ENCODE measurements at regions not wholly inside any gene's neighbourhood (a gene's known extent, or its start where the extent isn't known, plus 50 kb on each side); places are given as distances from the start of the nearest gene placed in this dataset.

DNA sequence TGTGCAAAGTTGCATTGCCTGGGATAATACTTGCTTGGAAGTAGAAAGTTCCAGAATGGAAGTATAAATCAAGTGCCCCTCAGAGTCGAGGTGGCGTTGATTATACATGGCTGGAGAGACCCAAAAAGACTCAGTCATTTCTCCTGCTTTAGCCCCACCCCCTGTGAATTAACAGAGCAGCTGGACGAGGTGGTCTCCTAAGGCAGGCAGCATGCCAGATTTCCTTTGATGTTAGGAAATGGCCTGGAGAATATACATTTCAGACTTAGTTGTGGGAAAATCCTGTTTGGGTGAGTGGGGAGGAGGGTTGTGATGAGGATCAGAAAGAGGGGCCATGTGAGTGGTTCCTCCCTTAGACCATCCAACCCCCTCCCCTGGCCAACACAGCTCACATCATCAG is 406.1 kb upstream of the TMPO start:
- Mint-ChIP-seq H3K27ac (no peak overlapping the region), H3K27me3 (ENCODE audit: low read depth) (no peaks in the 10 kb centered on the region), H3K9me3 (ENCODE audit: insufficient read depth) (no peaks in the 10 kb centered on the region), H3K36me3 (ENCODE audit: low read depth) (no peaks in the 10 kb centered on the region), H3K4me3 (no peak overlapping the region), H3K4me1 (ENCODE audit: low read depth) (no peaks in the 10 kb centered on the region)
- POLR2A ChIA-PET: no interaction called here
- no peak for DNase-seq
- CTCF ChIA-PET: no interaction called here
- no peak for ATAC-seq

DNA sequence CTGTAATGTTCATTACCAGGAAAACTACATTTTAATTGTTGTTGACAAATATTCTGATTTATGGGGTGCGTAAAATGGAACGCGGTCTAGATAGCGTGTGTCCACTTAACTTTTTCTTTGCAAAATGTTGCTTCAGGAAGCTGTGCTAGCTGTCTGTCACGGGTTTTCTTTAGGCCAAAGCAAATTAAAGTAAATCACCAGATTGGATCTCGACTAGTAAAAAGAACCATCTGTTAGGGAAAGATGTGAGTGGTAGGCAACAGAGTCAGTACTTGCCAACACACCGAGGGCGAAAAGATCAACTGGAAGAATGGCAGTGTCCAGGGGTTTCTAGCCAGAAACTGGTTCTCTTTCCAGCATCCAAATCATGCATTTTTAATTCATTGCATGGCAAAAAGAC is 404.9 kb upstream of the TMPO start:
- Mint-ChIP-seq H3K27me3 (ENCODE audit: low read depth) (no peaks in the 10 kb centered on the region), H3K4me1 (ENCODE audit: low read depth) (no peaks in the 10 kb centered on the region), H3K9me3 (ENCODE audit: insufficient read depth) (no peaks in the 10 kb centered on the region), H3K27ac (no peak overlapping the region), H3K36me3 (ENCODE audit: low read depth) (no peaks in the 10 kb centered on the region), H3K4me3 (no peak overlapping the region)
- DNase-seq (no peak), ATAC-seq (no peak)
- CTCF ChIA-PET: no interaction called here
- POLR2A ChIA-PET: no interaction called here

DNA sequence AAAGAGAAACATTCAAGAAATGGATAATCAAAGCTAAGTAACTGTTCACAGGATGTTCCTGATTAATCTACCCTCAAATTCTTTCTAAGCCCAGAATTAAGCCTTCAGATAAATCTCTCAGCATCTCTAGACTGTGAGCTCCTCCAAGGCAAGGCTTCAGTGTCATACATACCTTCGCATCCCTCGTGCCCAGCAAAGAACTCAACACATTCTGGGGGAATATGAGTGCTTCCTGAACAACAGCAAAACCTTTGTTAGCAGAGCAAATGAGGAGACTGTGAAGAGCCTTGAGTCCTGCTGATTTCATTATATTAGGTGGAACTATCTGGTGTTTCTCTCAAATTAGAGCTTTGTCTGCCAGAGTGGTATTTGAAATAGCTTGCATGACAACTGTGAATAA is 401.8 kb upstream of the TMPO start:
- DNase-seq: no peak
- ChIA-PET CTCF (no interaction called here), POLR2A (no interaction called here)
- H3K4me1 Mint-ChIP-seq (ENCODE audit: low read depth): no peaks in the 10 kb centered on the region
- no peaks in the 10 kb centered on the region for H3K27me3 Mint-ChIP-seq (ENCODE audit: low read depth)
- H3K36me3 Mint-ChIP-seq (ENCODE audit: low read depth): no peaks in the 10 kb centered on the region
- ATAC-seq: no peak
- no peak overlapping the region for H3K27ac Mint-ChIP-seq
- no peak overlapping the region for H3K4me3 Mint-ChIP-seq
- no peaks in the 10 kb centered on the region for H3K9me3 Mint-ChIP-seq (ENCODE audit: insufficient read depth)

DNA sequence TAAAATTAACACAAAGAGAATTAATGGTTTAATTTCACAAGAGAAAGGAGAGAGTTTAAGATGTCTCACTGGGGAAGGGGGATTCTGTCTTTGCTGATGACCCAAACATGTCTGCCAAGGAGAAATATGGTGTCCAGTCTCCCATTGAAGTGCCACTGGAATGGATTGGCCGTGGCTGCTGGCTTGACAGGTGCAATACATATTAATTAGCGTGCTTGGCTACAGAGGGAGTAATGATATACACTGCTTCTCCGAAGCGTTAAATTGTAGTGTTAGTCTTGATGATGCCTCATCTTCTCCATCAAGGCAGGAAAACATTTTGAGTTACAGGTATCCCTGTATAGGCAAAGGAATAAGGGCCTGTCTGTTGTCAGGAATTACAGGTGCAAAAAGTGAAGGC is 393.4 kb upstream of the TMPO start:
- H3K27me3 Mint-ChIP-seq (ENCODE audit: low read depth): no peaks in the 10 kb centered on the region
- no peak for ATAC-seq
- no peak for DNase-seq
- CTCF ChIA-PET: no interaction called here
- H3K36me3 Mint-ChIP-seq (ENCODE audit: low read depth): no peaks in the 10 kb centered on the region
- H3K9me3 Mint-ChIP-seq (ENCODE audit: insufficient read depth): no peaks in the 10 kb centered on the region
- no peak overlapping the region for H3K27ac Mint-ChIP-seq
- POLR2A ChIA-PET: no interaction called here
- no peaks in the 10 kb centered on the region for H3K4me1 Mint-ChIP-seq (ENCODE audit: low read depth)
- no peak overlapping the region for H3K4me3 Mint-ChIP-seq

DNA sequence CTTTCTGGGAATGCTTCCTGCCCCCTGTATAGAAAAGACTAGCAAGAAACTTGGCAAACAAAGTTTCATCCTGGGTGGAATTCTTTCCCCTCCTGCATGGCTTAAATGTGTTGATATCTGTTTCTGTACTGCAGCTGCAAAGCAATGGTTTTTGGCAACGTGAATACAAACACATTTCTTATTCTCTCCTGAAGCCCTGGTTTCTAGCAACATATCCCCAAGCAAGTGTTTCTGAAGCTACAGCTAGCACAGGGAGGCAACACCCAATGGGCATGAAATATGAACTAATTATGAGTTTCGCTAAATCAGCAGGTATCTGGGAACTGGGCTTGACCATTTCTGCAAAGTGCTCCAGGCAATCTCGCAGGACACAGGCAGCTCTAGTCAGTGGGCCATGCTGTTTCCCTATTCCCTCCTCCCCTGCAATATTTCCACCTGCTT is 392.3 kb upstream of the TMPO start:
- Mint-ChIP-seq H3K27me3 (ENCODE audit: low read depth) (no peaks in the 10 kb centered on the region), H3K36me3 (ENCODE audit: low read depth) (no peaks in the 10 kb centered on the region), H3K9me3 (ENCODE audit: insufficient read depth) (no peaks in the 10 kb centered on the region), H3K4me1 (ENCODE audit: low read depth) (no peaks in the 10 kb centered on the region), H3K4me3 (no peak overlapping the region), H3K27ac (no peak overlapping the region)
- ChIA-PET CTCF (no interaction called here), POLR2A (no interaction called here)
- DNase-seq (no peak), ATAC-seq (no peak)

DNA sequence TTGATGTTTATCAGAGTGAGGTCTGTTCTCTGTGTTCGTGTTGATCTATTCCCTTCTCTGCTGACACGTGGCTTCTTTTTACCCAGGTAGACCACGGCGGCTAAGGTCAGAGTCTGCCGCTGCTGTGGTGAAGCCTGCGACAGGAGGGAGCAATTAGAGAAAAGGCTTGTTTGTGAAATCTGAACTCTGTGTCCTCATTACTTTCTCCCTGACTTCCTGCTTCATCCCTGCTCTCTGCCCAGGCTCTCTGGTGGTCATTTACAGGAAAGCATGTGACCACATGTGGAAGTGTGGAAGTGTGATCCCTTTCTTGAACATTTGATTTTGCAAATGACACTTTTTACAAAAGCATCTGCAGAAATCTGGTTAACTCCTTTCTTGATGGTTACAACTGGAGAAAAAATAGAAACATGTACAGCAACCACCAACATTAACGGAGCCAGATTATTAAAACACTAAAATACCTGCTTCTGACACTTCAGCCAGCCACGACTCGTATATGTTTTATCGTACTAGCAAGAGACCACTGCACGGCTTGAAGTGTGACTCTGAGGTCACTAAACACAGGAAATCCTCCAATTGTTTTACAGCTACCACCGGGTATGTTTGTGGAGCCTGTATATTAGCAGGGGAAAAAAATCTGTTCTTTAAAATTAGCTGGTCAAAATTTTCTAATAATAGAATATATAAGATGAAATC is 388.6 kb upstream of the TMPO start:
- ChIA-PET POLR2A (no interaction called here), CTCF (no interaction called here)

DNA sequence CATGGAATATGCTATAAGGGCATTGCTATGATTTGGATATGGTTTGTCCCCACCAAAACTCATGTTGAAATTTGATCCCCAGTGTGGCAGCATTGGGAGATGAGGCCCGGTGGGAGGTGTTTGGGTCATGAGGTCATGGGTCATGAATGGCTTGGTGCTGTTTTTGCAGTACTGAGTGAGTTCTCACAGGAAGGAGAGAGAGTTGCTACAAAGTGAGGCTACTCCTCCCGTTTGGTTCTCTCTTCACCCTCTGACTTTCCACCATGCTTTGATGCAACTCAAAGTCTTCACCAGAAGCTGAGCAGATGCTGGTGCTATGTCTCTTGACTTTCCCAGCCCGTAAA is 388.1 kb upstream of the TMPO start:
- ATAC-seq (no peak), DNase-seq (no peak)
- Mint-ChIP-seq H3K27me3 (ENCODE audit: low read depth) (no peaks in the 10 kb centered on the region), H3K36me3 (ENCODE audit: low read depth) (no peaks in the 10 kb centered on the region), H3K27ac (no peak overlapping the region), H3K4me1 (ENCODE audit: low read depth) (no peaks in the 10 kb centered on the region), H3K4me3 (no peak overlapping the region), H3K9me3 (ENCODE audit: insufficient read depth) (no peaks in the 10 kb centered on the region)
- ChIA-PET POLR2A (no interaction called here), CTCF (no interaction called here)

More for the DNA sequence above, 388.6 kb upstream of the TMPO start:
- Mint-ChIP-seq H3K36me3 (ENCODE audit: low read depth) (no peaks in the 10 kb centered on the region), H3K4me1 (ENCODE audit: low read depth) (no peaks in the 10 kb centered on the region), H3K27me3 (ENCODE audit: low read depth) (no peaks in the 10 kb centered on the region), H3K9me3 (ENCODE audit: insufficient read depth) (no peaks in the 10 kb centered on the region), H3K27ac (no peak overlapping the region), H3K4me3 (no peak overlapping the region)
- DNase-seq: no peak
- no peak for ATAC-seq

DNA sequence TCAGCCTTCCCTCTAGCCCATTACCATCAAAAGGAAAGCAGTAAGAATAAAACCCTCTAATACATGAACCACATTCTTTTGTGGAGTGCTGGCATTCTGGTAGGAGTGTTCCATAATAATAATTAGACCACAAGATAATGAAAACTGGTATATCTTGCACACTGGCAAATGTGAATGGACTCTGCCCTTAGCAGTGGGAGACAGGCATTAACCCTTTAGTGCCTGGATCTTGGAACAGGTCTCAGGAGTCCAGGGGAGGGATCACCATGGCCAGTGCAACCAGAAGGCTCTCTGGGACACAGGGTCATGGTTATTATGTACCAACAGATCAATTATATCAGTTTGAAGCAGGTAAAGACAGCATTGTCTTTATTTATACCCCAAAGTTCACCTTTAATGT is 387.5 kb upstream of the TMPO start:
- DNase-seq (no peak), ATAC-seq (no peak)
- H3K9me3 Mint-ChIP-seq (ENCODE audit: insufficient read depth): no peaks in the 10 kb centered on the region
- CTCF ChIA-PET: no interaction called here
- no peaks in the 10 kb centered on the region for H3K36me3 Mint-ChIP-seq (ENCODE audit: low read depth)
- no peak overlapping the region for H3K27ac Mint-ChIP-seq
- no peaks in the 10 kb centered on the region for H3K27me3 Mint-ChIP-seq (ENCODE audit: low read depth)
- no peak overlapping the region for H3K4me3 Mint-ChIP-seq
- POLR2A ChIA-PET: no interaction called here
- H3K4me1 Mint-ChIP-seq (ENCODE audit: low read depth): no peaks in the 10 kb centered on the region

DNA sequence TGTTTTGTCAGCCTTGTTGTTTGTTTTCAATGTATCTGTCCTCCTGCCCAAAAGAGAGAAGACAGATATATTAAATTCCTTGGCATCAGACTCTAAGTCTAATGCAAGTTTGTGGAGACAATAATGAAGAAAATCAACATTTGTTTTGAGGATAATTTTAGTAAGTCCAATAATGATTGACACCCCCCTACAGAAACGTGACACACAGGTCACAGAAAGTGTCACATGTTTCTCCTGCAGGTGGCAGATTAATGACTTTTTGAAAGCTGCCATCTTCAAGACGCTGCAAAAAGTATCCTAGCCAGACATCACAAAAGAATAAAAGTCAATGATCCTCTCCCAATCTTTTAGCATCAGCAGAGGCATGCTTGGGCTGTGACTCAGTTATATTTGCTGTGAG is 378.8 kb upstream of the TMPO start:
- H3K9me3 Mint-ChIP-seq (ENCODE audit: insufficient read depth): no peaks in the 10 kb centered on the region
- CTCF ChIA-PET: no interaction called here
- H3K4me3 Mint-ChIP-seq: no peak overlapping the region
- DNase-seq (no peak), ATAC-seq (no peak)
- H3K27ac Mint-ChIP-seq: no peak overlapping the region
- no peaks in the 10 kb centered on the region for H3K4me1 Mint-ChIP-seq (ENCODE audit: low read depth)
- POLR2A ChIA-PET: no interaction called here
- H3K36me3 Mint-ChIP-seq (ENCODE audit: low read depth): no peaks in the 10 kb centered on the region
- no peaks in the 10 kb centered on the region for H3K27me3 Mint-ChIP-seq (ENCODE audit: low read depth)

DNA sequence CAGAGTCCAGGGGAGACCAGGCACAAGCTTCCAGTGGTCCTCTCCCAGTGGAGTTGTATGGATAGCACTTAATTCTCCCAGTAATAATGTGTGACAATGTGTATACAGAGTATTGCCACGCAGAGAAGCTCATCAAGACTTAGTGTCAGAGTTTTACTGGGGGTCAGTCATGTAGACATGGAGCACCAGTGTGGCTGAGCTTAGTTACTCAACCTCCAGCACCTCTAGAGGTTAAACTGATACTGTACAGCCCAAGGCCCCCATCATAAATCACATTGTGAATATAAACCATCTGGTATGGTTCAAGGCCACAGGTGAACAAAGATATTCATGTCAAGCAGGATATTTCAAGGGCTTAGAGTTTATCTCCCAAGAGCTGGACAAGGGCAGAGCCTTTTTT is 378.1 kb upstream of the TMPO start:
- ChIA-PET POLR2A (no interaction called here), CTCF (no interaction called here)
- H3K4me3 Mint-ChIP-seq: no peak overlapping the region
- DNase-seq: no peak
- H3K9me3 Mint-ChIP-seq (ENCODE audit: insufficient read depth): no peaks in the 10 kb centered on the region
- no peaks in the 10 kb centered on the region for H3K4me1 Mint-ChIP-seq (ENCODE audit: low read depth)
- H3K36me3 Mint-ChIP-seq (ENCODE audit: low read depth): no peaks in the 10 kb centered on the region
- H3K27ac Mint-ChIP-seq: no peak overlapping the region
- H3K27me3 Mint-ChIP-seq (ENCODE audit: low read depth): no peaks in the 10 kb centered on the region
- ATAC-seq: no peak

DNA sequence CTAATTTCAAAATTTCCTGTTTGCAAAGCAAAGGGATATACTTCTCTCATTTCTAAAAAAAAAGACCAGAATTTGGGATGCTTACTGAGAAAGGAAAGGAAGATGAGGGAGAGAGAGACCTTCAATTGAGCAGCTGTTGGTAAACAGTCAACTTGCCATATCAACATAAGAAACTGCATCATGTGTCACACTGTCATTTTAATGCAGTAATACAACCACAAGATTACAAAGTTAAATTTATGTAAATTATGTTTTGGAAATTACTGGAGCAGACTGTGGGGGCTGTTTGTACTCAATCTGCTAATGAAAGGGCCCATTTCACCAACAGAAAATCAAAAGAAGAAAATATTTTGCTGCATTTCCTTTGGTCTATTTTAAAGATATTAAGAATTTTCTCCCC is 370.4 kb upstream of the TMPO start:
- no peaks in the 10 kb centered on the region for H3K27me3 Mint-ChIP-seq (ENCODE audit: low read depth)
- no peaks in the 10 kb centered on the region for H3K9me3 Mint-ChIP-seq (ENCODE audit: insufficient read depth)
- no peak overlapping the region for H3K27ac Mint-ChIP-seq

DNA sequence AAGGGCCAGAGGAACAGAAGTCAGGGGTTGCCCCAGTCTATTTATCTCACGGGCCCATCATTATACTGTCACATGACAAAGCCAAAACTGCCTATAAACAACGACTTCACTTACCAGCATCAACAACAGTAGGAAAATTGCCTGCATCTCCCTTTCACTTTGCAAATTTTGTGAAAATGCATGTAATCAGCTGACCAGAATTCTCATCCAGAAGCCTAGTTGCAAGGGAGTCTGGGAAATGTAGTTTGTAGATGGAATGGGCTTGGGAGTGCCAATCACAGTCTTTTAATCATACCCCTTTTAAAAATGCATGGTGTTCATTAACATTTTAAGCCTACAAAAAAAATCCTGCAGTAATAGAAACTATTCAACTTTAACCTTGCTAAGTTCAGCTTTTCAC is 369.3 kb upstream of the TMPO start:
- ChIA-PET CTCF (no interaction called here), POLR2A (no interaction called here)
- ATAC-seq (no peak), DNase-seq (no peak)
- Mint-ChIP-seq H3K4me1 (ENCODE audit: low read depth) (no peaks in the 10 kb centered on the region), H3K4me3 (no peak overlapping the region), H3K36me3 (ENCODE audit: low read depth) (no peaks in the 10 kb centered on the region), H3K9me3 (ENCODE audit: insufficient read depth) (no peaks in the 10 kb centered on the region), H3K27me3 (ENCODE audit: low read depth) (no peaks in the 10 kb centered on the region), H3K27ac (no peak overlapping the region)

More for the DNA sequence above, 370.4 kb upstream of the TMPO start:
- ChIA-PET POLR2A (no interaction called here), CTCF (no interaction called here)
- H3K36me3 Mint-ChIP-seq (ENCODE audit: low read depth): no peaks in the 10 kb centered on the region
- H3K4me3 Mint-ChIP-seq: no peak overlapping the region
- DNase-seq (no peak), ATAC-seq (no peak)
- no peaks in the 10 kb centered on the region for H3K4me1 Mint-ChIP-seq (ENCODE audit: low read depth)

DNA sequence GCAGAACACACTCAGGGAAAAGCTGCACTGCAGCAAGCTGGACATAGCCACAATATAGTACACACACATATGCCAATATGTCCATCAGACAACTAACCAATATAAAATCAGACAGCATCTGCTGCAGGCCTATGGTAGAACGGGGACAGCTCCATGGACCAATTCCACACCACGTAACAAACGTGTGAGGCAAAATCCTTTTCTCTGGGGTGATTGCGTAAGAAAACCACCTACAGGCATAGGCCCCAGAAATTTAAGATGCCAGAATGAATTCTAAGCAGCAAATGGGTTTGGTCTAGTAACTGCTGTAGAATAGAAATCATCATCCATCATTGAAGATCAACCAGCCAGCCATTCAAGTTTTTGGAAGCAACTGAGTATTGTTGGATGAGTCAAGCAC is 368.9 kb upstream of the TMPO start:
- Mint-ChIP-seq H3K9me3 (ENCODE audit: insufficient read depth) (no peaks in the 10 kb centered on the region), H3K27me3 (ENCODE audit: low read depth) (no peaks in the 10 kb centered on the region), H3K4me3 (no peak overlapping the region), H3K36me3 (ENCODE audit: low read depth) (no peaks in the 10 kb centered on the region), H3K27ac (no peak overlapping the region), H3K4me1 (ENCODE audit: low read depth) (no peaks in the 10 kb centered on the region)
- no peak for DNase-seq
- ATAC-seq: no peak
- CTCF ChIA-PET: no interaction called here
- POLR2A ChIA-PET: no interaction called here
